ENCODE measurements at regions not wholly inside any gene's neighbourhood (a gene's known extent, or its start where the extent isn't known, plus 50 kb on each side); places are given as distances from the start of the nearest gene placed in this dataset.

DNA sequence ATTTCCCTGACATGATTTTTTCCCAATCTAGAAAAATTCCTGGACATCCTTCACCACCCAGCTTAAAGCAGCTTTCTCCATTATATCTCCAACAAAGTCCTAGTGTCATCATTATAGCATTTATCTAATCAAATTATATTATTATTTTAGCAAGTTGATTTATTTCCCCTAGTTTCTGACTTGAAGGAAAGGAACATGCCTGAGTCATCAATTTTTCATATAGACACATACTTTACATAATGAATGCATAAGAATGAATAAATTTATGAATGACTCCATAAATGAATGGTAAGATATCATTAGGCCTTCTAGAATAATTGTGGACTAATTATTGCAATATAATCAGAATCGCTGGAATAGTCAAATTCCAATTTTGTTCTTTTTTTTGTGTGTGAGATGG lies 79.4 kb upstream of the COL11A1 start:
- TF ChIP-seq MAX (IDR thresholded peaks at IDR 0.05; ENCODE audit: low read depth, low read length) (no peak), ZBTB11 (CRISPR knock-in tag; IDR thresholded peaks at IDR 0.05) (no peak)
